Chondrocyte (in vitro differentiated cells): ENCODE measurements at regions not wholly inside any gene's neighbourhood (a gene's known extent, or its start where the extent isn't known, plus 50 kb on each side); places are given as distances from the start of the nearest gene placed in this dataset.

Experiments
- DNase-seq: peaks from one replicate; pipeline ENCODE4 v3.0.0; 2021; ENCODE audit warnings: mixed read lengths, low spot score
- H3K27ac Mint-ChIP-seq: one replicate; pipeline ENCODE4 v1.8.0; 2021; ENCODE audit warnings: mild to moderate bottlenecking, moderate library complexity, mixed read lengths; ENCODE audit not compliant: unreplicated experiment
- H3K27me3 Mint-ChIP-seq: 2 replicates; pipeline ENCODE4 v1.8.0; 2021; ENCODE audit warnings: low read depth, mixed read lengths
- H3K36me3 Mint-ChIP-seq: 2 replicates; pipeline ENCODE4 v1.8.0; 2021; ENCODE audit warnings: low read depth, mixed read lengths
- H3K4me1 Mint-ChIP-seq: 2 replicates; pipeline ENCODE4 v1.8.0; 2021; ENCODE audit warnings: low read depth, mild to moderate bottlenecking, mixed read lengths
- H3K4me3 Mint-ChIP-seq: one replicate; pipeline ENCODE4 v1.8.0; 2021; ENCODE audit warnings: mild to moderate bottlenecking, moderate library complexity, mixed read lengths; ENCODE audit not compliant: unreplicated experiment
- H3K9me3 Mint-ChIP-seq: 2 replicates; pipeline ENCODE4 v1.8.0; 2021; ENCODE audit warnings: low read depth, mixed read lengths
- TF ChIP-seq, protein P1 (sequence below): fragments of 200-600 bp; sonication (generic); IDR thresholded peaks from 2 replicates; pipeline ENCODE4 v1.5.0; 2021; ENCODE audit warnings: antibody characterized with exemption, mild to moderate bottlenecking, moderate library complexity

DNA sequence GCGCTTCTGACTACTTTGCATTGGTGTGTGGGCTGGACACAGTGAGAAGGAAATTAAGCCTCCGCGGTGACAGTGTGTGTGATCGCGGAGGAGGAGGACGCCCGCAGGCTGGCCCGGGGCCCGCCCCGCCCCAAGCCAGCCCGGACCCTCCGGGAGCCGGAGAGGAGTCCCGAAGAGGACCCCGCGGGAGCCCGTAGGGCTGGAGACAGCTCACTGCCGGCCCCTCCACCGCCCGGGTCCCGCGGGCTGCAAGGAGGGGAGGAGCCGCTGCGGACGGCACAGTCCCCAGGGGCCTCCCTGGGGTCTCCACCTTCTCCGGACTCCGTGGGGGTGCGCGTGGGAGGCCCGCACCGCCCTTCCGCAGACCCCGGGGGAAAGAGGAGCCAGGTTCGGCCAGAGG lies 146.4 kb upstream of the ERCC6L2 start:
- Mint-ChIP-seq H3K27me3 (peaks cover 4% of the 10 kb centered on the region), H3K9me3 (no peaks in the 10 kb centered on the region), H3K4me1 (peaks cover 4% of the 10 kb centered on the region), H3K4me3 (no peak overlapping the region), H3K36me3 (peaks cover 4% of the 10 kb centered on the region), H3K27ac (no peak overlapping the region)
- TF ChIP-seq, protein P1, sequence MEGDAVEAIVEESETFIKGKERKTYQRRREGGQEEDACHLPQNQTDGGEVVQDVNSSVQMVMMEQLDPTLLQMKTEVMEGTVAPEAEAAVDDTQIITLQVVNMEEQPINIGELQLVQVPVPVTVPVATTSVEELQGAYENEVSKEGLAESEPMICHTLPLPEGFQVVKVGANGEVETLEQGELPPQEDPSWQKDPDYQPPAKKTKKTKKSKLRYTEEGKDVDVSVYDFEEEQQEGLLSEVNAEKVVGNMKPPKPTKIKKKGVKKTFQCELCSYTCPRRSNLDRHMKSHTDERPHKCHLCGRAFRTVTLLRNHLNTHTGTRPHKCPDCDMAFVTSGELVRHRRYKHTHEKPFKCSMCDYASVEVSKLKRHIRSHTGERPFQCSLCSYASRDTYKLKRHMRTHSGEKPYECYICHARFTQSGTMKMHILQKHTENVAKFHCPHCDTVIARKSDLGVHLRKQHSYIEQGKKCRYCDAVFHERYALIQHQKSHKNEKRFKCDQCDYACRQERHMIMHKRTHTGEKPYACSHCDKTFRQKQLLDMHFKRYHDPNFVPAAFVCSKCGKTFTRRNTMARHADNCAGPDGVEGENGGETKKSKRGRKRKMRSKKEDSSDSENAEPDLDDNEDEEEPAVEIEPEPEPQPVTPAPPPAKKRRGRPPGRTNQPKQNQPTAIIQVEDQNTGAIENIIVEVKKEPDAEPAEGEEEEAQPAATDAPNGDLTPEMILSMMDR, result no peak
- no peak for DNase-seq

DNA sequence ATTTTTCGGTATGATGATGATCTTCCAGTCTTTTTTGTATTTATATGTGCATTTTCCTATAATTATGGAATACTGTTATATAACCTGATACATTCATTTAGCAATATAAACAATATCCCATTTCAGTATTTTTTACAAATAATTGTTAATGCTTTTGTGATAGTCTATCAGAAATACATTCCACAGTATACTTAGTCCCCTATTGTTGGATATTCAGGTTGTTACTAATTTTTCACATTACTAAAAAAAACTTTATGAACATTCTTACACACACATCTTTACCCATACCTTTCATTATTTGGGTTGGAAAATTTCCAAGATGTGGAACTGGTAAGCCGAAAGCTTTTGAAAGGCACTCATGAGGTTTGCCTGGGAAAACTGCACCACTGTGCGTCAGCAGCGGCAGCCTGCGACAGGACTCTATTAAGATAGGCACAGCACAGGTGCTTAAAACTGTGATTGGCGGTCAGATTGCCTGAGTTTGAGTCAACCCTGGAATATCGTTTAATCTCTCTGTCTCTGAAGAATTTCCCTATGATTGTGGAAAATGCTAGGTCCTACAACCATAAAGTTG lies 147.5 kb upstream of the ERCC6L2 start:
- no peak for DNase-seq
- TF ChIP-seq, protein P1, result no peak
- peaks cover 4% of the 10 kb centered on the region for H3K36me3 Mint-ChIP-seq
- H3K4me1 Mint-ChIP-seq, result peaks cover 4% of the 10 kb centered on the region
- peaks cover 3% of the 10 kb centered on the region for H3K27me3 Mint-ChIP-seq
- H3K4me3 Mint-ChIP-seq, result no peak overlapping the region
- no peaks in the 10 kb centered on the region for H3K9me3 Mint-ChIP-seq
- H3K27ac Mint-ChIP-seq, result no peak overlapping the region

GRCh38 chr9:95726756-95727155 lies 148.7 kb upstream of the ERCC6L2 start:
- no peak for DNase-seq
- Mint-ChIP-seq H3K9me3 (no peaks in the 10 kb centered on the region), H3K27ac (no peak overlapping the region), H3K27me3 (peaks cover 3% of the 10 kb centered on the region), H3K36me3 (peaks cover 4% of the 10 kb centered on the region), H3K4me3 (no peak overlapping the region), H3K4me1 (peaks cover 4% of the 10 kb centered on the region)
- TF ChIP-seq, protein P1, result peak; percentile 85

DNA sequence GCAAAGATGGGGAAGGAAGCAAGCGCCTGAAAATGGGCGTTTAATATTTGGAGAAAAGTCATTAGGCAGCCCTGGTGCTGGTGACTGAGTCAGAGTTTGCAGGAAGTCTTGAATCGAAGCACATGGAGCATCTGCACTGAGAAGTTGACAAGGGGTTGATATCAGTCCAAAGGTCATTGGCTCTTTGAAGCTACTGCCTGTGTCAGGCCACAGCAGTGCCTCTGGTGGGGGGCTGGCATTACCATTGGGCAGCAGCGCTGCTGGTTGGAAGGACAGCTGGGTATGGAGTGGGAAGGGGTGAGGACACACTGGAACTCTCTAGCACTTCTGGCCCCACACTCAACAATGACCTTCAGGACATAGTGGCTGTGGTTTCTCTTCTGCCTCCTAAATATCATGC lies 150.4 kb upstream of the ERCC6L2 start:
- no peak for DNase-seq
- H3K27ac Mint-ChIP-seq, result no peak overlapping the region
- TF ChIP-seq, protein P1, result no peak
- H3K27me3 Mint-ChIP-seq, result peaks cover 3% of the 10 kb centered on the region
- no peak overlapping the region for H3K4me3 Mint-ChIP-seq
- no peaks in the 10 kb centered on the region for H3K9me3 Mint-ChIP-seq
- H3K4me1 Mint-ChIP-seq, result peaks cover 4% of the 10 kb centered on the region
- H3K36me3 Mint-ChIP-seq, result peaks cover 2% of the 10 kb centered on the region

GRCh38 chr9:95724253-95724991 lies 151.1 kb upstream of the ERCC6L2 start:
- Mint-ChIP-seq H3K27ac (no peak overlapping the region), H3K4me1 (peaks cover 4% of the 10 kb centered on the region), H3K36me3 (peaks cover 2% of the 10 kb centered on the region), H3K27me3 (peaks cover 4% of the 10 kb centered on the region), H3K9me3 (no peaks in the 10 kb centered on the region), H3K4me3 (no peak overlapping the region)
- TF ChIP-seq, protein P1, result no peak
- no peak for DNase-seq
